Neural cell (in vitro differentiated cells): ENCODE measurements at regions not wholly inside any gene's neighbourhood (a gene's known extent, or its start where the extent isn't known, plus 50 kb on each side); places are given as distances from the start of the nearest gene placed in this dataset.

Source experiments
- H2AFZ ChIP-seq: fragments of 200-600, 300-800 bp; sonication (generic), shearing (Covaris generic); 2 replicates; pipeline ENCODE4 v1.6.0; 2014; ENCODE audit warnings: low read depth, mild to moderate bottlenecking, antibody characterized with exemption, low read length, moderate library complexity
- H3F3A ChIP-seq: fragments of 200-600 bp; shearing (Covaris generic); 2 replicates; pipeline ENCODE4 v1.6.1; 2016; ENCODE audit warnings: mild to moderate bottlenecking, moderate library complexity, mixed read lengths, antibody characterized with exemption, low read length; ENCODE audit not compliant: insufficient read depth, poor library complexity, severe bottlenecking
- H3K27ac ChIP-seq: fragments of 200-600, 300-800 bp; sonication (generic), shearing (Covaris generic); 2 replicates; pipeline ENCODE4 v1.5.1; 2014; ENCODE audit warnings: mild to moderate bottlenecking, low read length, moderate library complexity
- H3K27me3 ChIP-seq: fragments of 300-800, 200-600 bp; sonication (generic), shearing (Covaris generic); 2 replicates; pipeline ENCODE4 v1.6.0; 2014; ENCODE audit warnings: mild to moderate bottlenecking, low read depth, low read length, moderate library complexity; ENCODE audit not compliant: insufficient read depth
- H3K36me3 ChIP-seq: fragments of 300-800, 200-600 bp; sonication (generic), shearing (Covaris generic); 2 replicates; pipeline ENCODE4 v1.5.1; 2014; ENCODE audit warnings: mild to moderate bottlenecking, antibody characterized with exemption, low read length, moderate library complexity; ENCODE audit not compliant: insufficient read depth
- H3K4me2 ChIP-seq: fragments of 300-800, 200-600 bp; sonication (generic), shearing (Covaris generic); 2 replicates; pipeline ENCODE4 v1.6.0; 2014; ENCODE audit warnings: mild to moderate bottlenecking, low read length
- H3K4me3 ChIP-seq: fragments of 300-800, 200-600 bp; sonication (generic), shearing (Covaris generic); 2 replicates; pipeline ENCODE4 v1.5.1; 2014; ENCODE audit warnings: mild to moderate bottlenecking, low read length, moderate library complexity
- H3K79me2 ChIP-seq: fragments of 200-600 bp; shearing (Covaris generic); replicated peaks from 2 replicates; pipeline ENCODE4 v1.6.0; 2014; ENCODE audit warnings: mild to moderate bottlenecking, low read length, moderate library complexity; ENCODE audit not compliant: insufficient read depth
- H3K9ac ChIP-seq: fragments of 300-800, 200-600 bp; sonication (generic), shearing (Covaris generic); 2 replicates; pipeline ENCODE4 v1.6.1; 2016; ENCODE audit warnings: mild to moderate bottlenecking, low read length, mixed read lengths
- H3K9me2 ChIP-seq: fragments of 200-600 bp; shearing (Covaris generic); 2 replicates; pipeline ENCODE4 v1.6.1; 2016; ENCODE audit warnings: mild to moderate bottlenecking, low read length, mixed read lengths; ENCODE audit not compliant: insufficient read depth
- H3K9me3 ChIP-seq: fragments of 200-600, 300-800 bp; sonication (generic), shearing (Covaris generic); 2 replicates; pipeline ENCODE4 v1.6.1; 2016; ENCODE audit warnings: mild to moderate bottlenecking, mixed run types, low read length, moderate library complexity, mixed read lengths
- H4K20me1 ChIP-seq: fragments of 200-600 bp; shearing (Covaris generic); 2 replicates; pipeline ENCODE4 v1.6.1; 2016; ENCODE audit warnings: mild to moderate bottlenecking, mixed run types; ENCODE audit not compliant: insufficient read depth
- EP300 ChIP-seq: fragments of 450-650 bp; conservative IDR thresholded peaks from 2 replicates; pipeline ENCODE4 v1.6.1; 2014; ENCODE audit warnings: antibody characterized with exemption, mild to moderate bottlenecking, moderate library complexity; ENCODE audit not compliant: poor library complexity, severe bottlenecking
- EZH2 ChIP-seq: fragments of 200-600, 300-800 bp; shearing (Covaris generic), sonication (generic); IDR thresholded peaks from 2 replicates; pipeline ENCODE4 v1.6.1; 2014; ENCODE audit warnings: antibody characterized with exemption, low read length, borderline replicate concordance, mild to moderate bottlenecking; ENCODE audit not compliant: insufficient read depth, poor library complexity, severe bottlenecking
- MXI1 ChIP-seq: fragments of 450-650 bp; conservative IDR thresholded peaks from 2 replicates; pipeline ENCODE4 v1.6.1; 2014; ENCODE audit warnings: antibody characterized with exemption, mild to moderate bottlenecking; ENCODE audit not compliant: poor library complexity, severe bottlenecking
- POLR2AphosphoS5 ChIP-seq: IDR thresholded peaks from 2 replicates; pipeline ENCODE4 v1.6.1; 2012
- RAD21 ChIP-seq: fragments of 450-650 bp; conservative IDR thresholded peaks from 2 replicates; pipeline ENCODE4 v1.6.1; 2014; ENCODE audit warnings: antibody characterized with exemption, mild to moderate bottlenecking, moderate library complexity
- SMC3 ChIP-seq: fragments of 450-650 bp; conservative IDR thresholded peaks from 2 replicates; pipeline ENCODE4 v1.6.1; 2014; ENCODE audit warnings: antibody characterized with exemption, mild to moderate bottlenecking, moderate library complexity; ENCODE audit not compliant: poor library complexity
- TAF1 ChIP-seq: IDR thresholded peaks from 2 replicates; pipeline ENCODE4 v1.6.1; 2012; ENCODE audit warnings: low read depth
- TF ChIP-seq, protein P1 (sequence below): fragments of 450-650 bp; IDR thresholded peaks from 2 replicates; pipeline ENCODE4 v1.5.1; 2014; ENCODE audit warnings: antibody characterized with exemption, mild to moderate bottlenecking, moderate library complexity; ENCODE audit not compliant: poor library complexity, severe bottlenecking
- TF ChIP-seq, protein P2 (sequence below): IDR thresholded peaks from 2 replicates; pipeline ENCODE4 v1.6.1; 2012; ENCODE audit warnings: borderline replicate concordance

DNA sequence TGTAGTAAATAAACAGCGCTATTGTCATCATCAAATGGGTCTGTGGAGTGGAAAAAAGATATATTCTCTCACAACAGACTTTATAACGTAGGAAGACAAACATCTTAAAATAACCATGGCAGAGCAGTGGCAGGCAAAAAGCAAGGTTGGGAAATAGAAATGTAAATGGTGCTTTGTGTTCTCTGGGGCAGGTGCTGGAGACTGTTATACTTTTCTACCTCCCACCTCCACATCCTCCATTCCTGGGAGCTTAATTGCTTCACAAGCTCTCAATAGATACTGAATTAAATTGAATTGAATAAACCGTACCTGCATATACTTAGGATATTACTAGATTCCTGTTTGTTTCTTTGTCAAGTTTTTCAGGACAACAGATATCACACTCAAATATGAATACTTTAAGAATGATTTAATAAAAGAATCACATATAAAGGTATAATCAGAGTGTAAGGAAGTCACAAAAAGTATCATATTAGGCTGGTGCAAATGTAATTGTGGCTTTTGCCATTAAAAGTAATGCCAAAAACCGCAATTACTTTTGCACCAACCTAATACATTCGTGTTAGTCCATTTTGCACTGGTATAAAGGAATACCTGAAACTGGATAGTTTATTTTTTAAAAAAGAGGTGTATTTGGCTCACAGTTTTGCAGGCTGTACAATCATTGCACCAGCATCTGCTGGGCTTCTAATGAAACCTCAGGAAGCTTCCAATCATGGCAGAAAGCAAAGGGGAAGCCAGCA is 367.3 kb downstream of the GRIA2 start:
- Histone ChIP-seq H3K36me3 (no peaks in the 10 kb centered on the region), H3K79me2 (no peaks in the 10 kb centered on the region), H3F3A (no peaks in the 10 kb centered on the region), H4K20me1 (no peaks in the 10 kb centered on the region), H3K9ac (no peak overlapping the region), H3K4me2 (no peak overlapping the region), H3K4me3 (no peak overlapping the region), H3K27ac (no peak overlapping the region), H2AFZ (no peak overlapping the region), H3K27me3 (no peaks in the 10 kb centered on the region), H3K9me3 (peaks cover 2% of the 10 kb centered on the region), H3K9me2 (no peaks in the 10 kb centered on the region)
- TF ChIP-seq RAD21 (no peak), EP300 (no peak), EZH2 (no peak), TAF1 (no peak), MXI1 (no peak), SMC3 (no peak), POLR2AphosphoS5 (no peak)
- TF ChIP-seq, protein P1, sequence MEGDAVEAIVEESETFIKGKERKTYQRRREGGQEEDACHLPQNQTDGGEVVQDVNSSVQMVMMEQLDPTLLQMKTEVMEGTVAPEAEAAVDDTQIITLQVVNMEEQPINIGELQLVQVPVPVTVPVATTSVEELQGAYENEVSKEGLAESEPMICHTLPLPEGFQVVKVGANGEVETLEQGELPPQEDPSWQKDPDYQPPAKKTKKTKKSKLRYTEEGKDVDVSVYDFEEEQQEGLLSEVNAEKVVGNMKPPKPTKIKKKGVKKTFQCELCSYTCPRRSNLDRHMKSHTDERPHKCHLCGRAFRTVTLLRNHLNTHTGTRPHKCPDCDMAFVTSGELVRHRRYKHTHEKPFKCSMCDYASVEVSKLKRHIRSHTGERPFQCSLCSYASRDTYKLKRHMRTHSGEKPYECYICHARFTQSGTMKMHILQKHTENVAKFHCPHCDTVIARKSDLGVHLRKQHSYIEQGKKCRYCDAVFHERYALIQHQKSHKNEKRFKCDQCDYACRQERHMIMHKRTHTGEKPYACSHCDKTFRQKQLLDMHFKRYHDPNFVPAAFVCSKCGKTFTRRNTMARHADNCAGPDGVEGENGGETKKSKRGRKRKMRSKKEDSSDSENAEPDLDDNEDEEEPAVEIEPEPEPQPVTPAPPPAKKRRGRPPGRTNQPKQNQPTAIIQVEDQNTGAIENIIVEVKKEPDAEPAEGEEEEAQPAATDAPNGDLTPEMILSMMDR, result no peak
- TF ChIP-seq, protein P2, sequence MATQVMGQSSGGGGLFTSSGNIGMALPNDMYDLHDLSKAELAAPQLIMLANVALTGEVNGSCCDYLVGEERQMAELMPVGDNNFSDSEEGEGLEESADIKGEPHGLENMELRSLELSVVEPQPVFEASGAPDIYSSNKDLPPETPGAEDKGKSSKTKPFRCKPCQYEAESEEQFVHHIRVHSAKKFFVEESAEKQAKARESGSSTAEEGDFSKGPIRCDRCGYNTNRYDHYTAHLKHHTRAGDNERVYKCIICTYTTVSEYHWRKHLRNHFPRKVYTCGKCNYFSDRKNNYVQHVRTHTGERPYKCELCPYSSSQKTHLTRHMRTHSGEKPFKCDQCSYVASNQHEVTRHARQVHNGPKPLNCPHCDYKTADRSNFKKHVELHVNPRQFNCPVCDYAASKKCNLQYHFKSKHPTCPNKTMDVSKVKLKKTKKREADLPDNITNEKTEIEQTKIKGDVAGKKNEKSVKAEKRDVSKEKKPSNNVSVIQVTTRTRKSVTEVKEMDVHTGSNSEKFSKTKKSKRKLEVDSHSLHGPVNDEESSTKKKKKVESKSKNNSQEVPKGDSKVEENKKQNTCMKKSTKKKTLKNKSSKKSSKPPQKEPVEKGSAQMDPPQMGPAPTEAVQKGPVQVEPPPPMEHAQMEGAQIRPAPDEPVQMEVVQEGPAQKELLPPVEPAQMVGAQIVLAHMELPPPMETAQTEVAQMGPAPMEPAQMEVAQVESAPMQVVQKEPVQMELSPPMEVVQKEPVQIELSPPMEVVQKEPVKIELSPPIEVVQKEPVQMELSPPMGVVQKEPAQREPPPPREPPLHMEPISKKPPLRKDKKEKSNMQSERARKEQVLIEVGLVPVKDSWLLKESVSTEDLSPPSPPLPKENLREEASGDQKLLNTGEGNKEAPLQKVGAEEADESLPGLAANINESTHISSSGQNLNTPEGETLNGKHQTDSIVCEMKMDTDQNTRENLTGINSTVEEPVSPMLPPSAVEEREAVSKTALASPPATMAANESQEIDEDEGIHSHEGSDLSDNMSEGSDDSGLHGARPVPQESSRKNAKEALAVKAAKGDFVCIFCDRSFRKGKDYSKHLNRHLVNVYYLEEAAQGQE, result no peak

DNA sequence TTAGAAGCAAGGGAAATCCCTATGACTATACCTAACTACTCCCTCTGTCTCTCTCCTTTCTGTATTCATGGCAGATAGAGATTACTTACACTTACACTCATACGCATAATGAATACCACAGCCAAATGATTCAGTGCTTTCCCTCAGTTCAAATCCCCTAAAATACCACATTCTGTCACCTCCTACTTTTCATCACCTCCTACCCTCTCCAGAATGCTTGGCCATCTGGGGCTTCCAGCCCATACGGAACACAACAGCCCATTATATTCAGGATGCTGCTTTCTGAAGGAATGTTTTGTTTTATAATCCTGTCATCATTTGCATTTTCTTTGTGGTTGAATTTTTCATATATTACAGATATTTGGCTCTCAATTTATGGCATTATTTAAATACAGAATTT is 361.6 kb downstream of the GRIA2 start:
- Histone ChIP-seq H3K9me2 (no peaks in the 10 kb centered on the region), H3K9me3 (peaks cover 4% of the 10 kb centered on the region), H3K27ac (no peak overlapping the region), H3K4me3 (no peak overlapping the region), H3F3A (no peaks in the 10 kb centered on the region), H4K20me1 (no peaks in the 10 kb centered on the region), H3K9ac (no peak overlapping the region), H3K79me2 (no peaks in the 10 kb centered on the region), H3K4me2 (no peak overlapping the region), H3K27me3 (no peaks in the 10 kb centered on the region), H2AFZ (no peak overlapping the region), H3K36me3 (no peaks in the 10 kb centered on the region)
- TF ChIP-seq MXI1 (no peak), EZH2 (no peak), EP300 (no peak), RAD21 (no peak), TAF1 (no peak), SMC3 (no peak), POLR2AphosphoS5 (no peak)
- TF ChIP-seq, protein P1, result no peak
- TF ChIP-seq, protein P2, result no peak
